GM12891 (cell line): ENCODE measurements at regions not wholly inside any gene's neighbourhood (a gene's known extent, or its start where the extent isn't known, plus 50 kb on each side); places are given as distances from the start of the nearest gene placed in this dataset.

Experiments used
- POLR2A ChIP-seq: IDR thresholded peaks from 2 replicates; pipeline ENCODE4 v1.6.1; 2011; ENCODE audit warnings: low read depth, low read length, control low read depth
- POLR2AphosphoS5 ChIP-seq: IDR thresholded peaks from 2 replicates; pipeline ENCODE4 v1.6.1; 2011; ENCODE audit warnings: low read depth, low read length, control low read depth
- TAF1 ChIP-seq: IDR thresholded peaks from 2 replicates; pipeline ENCODE4 v1.6.1; 2011; ENCODE audit warnings: low read depth, low read length, control low read depth

DNA sequence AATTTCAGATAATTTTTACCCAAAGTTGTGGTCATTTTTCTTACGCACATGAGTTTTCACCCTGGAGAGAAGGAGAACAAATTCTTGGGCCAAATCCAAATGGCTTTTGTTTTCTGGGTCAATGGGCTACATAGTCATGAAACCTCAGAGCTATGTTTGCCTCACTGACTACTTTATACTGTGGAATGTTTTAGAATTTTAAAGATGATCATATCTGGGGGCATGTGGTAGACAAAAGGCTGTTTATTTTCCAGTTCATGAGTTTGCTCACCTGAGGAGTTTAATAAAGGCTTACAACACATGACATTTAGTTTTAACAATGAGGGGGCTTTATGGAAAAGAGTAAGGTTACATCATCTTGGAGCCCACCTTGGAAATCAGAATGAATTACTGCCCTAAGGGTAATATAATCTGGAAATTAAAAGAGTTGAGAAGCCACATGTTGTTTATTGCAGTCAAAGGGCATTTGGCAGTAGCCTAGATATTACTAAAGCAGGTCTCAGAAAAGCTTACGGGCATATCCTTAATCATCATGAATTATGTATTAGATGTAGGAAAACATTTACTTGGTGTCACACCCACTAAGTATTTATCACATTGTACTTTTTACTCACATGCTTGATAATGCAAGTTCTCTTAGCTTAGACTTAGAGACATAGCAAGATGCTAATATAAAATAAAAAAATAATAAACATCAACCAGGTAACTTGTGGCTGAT is 466.1 kb downstream of the EDEM1 start:
- TF ChIP-seq POLR2A = no peak
- no peak for TF ChIP-seq POLR2AphosphoS5
- TF ChIP-seq TAF1 = no peak
